HEK293 (cell line): ENCODE measurements at regions not wholly inside any gene's neighbourhood (a gene's known extent, or its start where the extent isn't known, plus 50 kb on each side); places are given as distances from the start of the nearest gene placed in this dataset.

Experiments used
- KLF16 ChIP-seq: fragments of 450-650 bp; formaldehyde crosslinking; IDR thresholded peaks from 2 replicates; pipeline ENCODE4 v1.5.1; 2017; ENCODE audit warnings: missing biosample characterization, missing genetic modification characterization
- YY1 ChIP-seq: fragments of 450-650 bp; formaldehyde crosslinking; IDR thresholded peaks from 2 replicates; pipeline ENCODE4 v1.5.1; 2018; ENCODE audit warnings: missing biosample characterization, missing genetic modification characterization
- TF ChIP-seq, protein P1 (sequence below): sonication (generic); formaldehyde crosslinking; IDR thresholded peaks from 2 replicates; pipeline ENCODE4 v1.8.1; 2022; ENCODE audit warnings: mild to moderate bottlenecking, moderate library complexity, missing genetic modification reagents
- TF ChIP-seq, protein P2 (sequence below): fragments of 450-650 bp; formaldehyde crosslinking; IDR thresholded peaks from 2 replicates; pipeline ENCODE4 v1.5.1; 2016; ENCODE audit warnings: missing biosample characterization, missing genetic modification characterization

DNA sequence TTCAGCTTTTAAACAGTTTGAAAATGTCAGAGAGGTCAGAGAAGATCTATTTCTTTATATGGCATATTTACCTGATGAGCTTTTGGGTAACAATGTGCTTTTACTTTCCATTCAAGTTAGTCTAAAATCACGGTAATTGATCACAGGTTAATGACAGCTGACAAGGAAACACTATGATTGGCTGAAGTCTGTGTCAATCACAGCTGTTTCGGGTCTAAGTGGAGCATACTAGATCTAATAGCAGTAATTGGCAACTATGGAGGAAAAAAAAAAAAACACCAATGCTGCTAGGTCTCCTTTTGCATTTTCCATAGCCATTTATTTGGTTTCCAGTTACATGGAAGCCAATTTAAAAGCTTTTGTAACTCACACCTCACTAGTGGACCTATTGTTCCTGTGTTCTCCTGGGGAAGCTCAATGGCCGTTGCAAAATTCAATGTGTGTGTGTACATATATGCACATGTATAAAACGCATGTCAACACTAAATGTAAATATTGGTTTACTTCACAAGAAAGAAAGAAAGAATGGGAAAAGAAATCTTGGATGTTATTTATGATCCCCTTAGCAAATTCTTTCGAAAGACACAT, 568.3 kb upstream of the ZFHX3 start:
- TF ChIP-seq KLF16 (no peak), YY1 (tag by site-specific recombination) (no peak)
- TF ChIP-seq, protein P1, sequence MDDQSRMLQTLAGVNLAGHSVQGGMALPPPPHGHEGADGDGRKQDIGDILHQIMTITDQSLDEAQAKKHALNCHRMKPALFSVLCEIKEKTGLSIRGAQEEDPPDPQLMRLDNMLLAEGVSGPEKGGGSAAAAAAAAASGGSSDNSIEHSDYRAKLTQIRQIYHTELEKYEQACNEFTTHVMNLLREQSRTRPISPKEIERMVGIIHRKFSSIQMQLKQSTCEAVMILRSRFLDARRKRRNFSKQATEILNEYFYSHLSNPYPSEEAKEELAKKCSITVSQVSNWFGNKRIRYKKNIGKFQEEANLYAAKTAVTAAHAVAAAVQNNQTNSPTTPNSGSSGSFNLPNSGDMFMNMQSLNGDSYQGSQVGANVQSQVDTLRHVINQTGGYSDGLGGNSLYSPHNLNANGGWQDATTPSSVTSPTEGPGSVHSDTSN, result no peak
- TF ChIP-seq, protein P2, sequence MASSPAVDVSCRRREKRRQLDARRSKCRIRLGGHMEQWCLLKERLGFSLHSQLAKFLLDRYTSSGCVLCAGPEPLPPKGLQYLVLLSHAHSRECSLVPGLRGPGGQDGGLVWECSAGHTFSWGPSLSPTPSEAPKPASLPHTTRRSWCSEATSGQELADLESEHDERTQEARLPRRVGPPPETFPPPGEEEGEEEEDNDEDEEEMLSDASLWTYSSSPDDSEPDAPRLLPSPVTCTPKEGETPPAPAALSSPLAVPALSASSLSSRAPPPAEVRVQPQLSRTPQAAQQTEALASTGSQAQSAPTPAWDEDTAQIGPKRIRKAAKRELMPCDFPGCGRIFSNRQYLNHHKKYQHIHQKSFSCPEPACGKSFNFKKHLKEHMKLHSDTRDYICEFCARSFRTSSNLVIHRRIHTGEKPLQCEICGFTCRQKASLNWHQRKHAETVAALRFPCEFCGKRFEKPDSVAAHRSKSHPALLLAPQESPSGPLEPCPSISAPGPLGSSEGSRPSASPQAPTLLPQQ (tag by site-specific recombination), result no peak
